HEK293 (cell line): ENCODE measurements at regions not wholly inside any gene's neighbourhood (a gene's known extent, or its start where the extent isn't known, plus 50 kb on each side); places are given as distances from the start of the nearest gene placed in this dataset.

Experiments
- CTCF ChIA-PET: fragments of 350-600 bp; formaldehyde crosslinking; extraction: SDS; loops from one replicate; lab custom pipeline; 2021; ENCODE audit warnings: antibody characterized with exemption; lab: Yijun Ruan, JAX
- POLR2A ChIA-PET: fragments of 300-600 bp; formaldehyde crosslinking; extraction: SDS; loops from one replicate; lab custom pipeline; 2020; ENCODE audit warnings: antibody characterized with exemption, inconsistent platforms; lab: Yijun Ruan, JAX
- H3K27ac ChIP-seq: fragments of 200-500 bp; sonication (Bioruptor generic); 2 replicates; pipeline ENCODE4 v1.5.1; 2014; ENCODE audit warnings: low read depth, low read length, control low read depth, inconsistent platforms; ENCODE audit errors: extremely low read depth
- H3K36me3 ChIP-seq, 2 experiments: fragments of 200-500 bp in 1 of 2; sonication (Bioruptor generic) in 1 of 2; 1 replicate in 1 of 2; 2 replicates in 1 of 2; pipeline ENCODE4 v1.5.1; 2014 to 2017; ENCODE audit warnings: inconsistent platforms in 2 of 2, low read length in 2 of 2; ENCODE audit not compliant: control insufficient read depth in 2 of 2, insufficient read depth in 1 of 2
- H3K4me1 ChIP-seq: fragments of 200-500 bp; sonication (Bioruptor generic); 2 replicates; pipeline ENCODE4 v1.5.1; 2014; ENCODE audit warnings: mild to moderate bottlenecking, low read length, inconsistent platforms; ENCODE audit not compliant: control insufficient read depth, insufficient read depth
- H3K4me3 ChIP-seq: 2 replicates; pipeline ENCODE4 v1.5.1; 2011; ENCODE audit warnings: low read depth, mild to moderate bottlenecking, control low read depth, low read length, moderate library complexity
- H3K9me3 ChIP-seq: fragments of 200-500 bp; sonication (Bioruptor generic); 2 replicates; pipeline ENCODE4 v1.5.1; 2014; ENCODE audit warnings: low read depth, low read length, inconsistent platforms; ENCODE audit not compliant: control insufficient read depth, insufficient read depth
- INSM2 ChIP-seq: fragments of 450-650 bp; formaldehyde crosslinking; IDR thresholded peaks from 2 replicates; pipeline ENCODE4 v1.5.1; 2016; ENCODE audit warnings: missing biosample characterization, missing genetic modification characterization
- KLF1 ChIP-seq: fragments of 450-650 bp; formaldehyde crosslinking; IDR thresholded peaks from 2 replicates; pipeline ENCODE4 v1.5.1; 2016; ENCODE audit warnings: missing biosample characterization, missing genetic modification characterization
- KLF16 ChIP-seq: fragments of 450-650 bp; formaldehyde crosslinking; IDR thresholded peaks from 2 replicates; pipeline ENCODE4 v1.5.1; 2017; ENCODE audit warnings: missing biosample characterization, missing genetic modification characterization
- KLF8 ChIP-seq: fragments of 450-650 bp; formaldehyde crosslinking; IDR thresholded peaks from 2 replicates; pipeline ENCODE4 v1.5.1; 2016; ENCODE audit warnings: missing biosample characterization, missing genetic modification characterization
- TSHZ1 ChIP-seq: fragments of 450-650 bp; formaldehyde crosslinking; IDR thresholded peaks from 2 replicates; pipeline ENCODE4 v1.5.1; 2016; ENCODE audit warnings: missing biosample characterization, missing genetic modification characterization, borderline replicate concordance
- ZBTB48 ChIP-seq: fragments of 450-650 bp; formaldehyde crosslinking; IDR thresholded peaks from 2 replicates; pipeline ENCODE4 v1.5.1; 2016; ENCODE audit warnings: missing biosample characterization, missing genetic modification characterization
- ZBTB6 ChIP-seq: fragments of 450-650 bp; formaldehyde crosslinking; IDR thresholded peaks from 2 replicates; pipeline ENCODE4 v1.5.1; 2017; ENCODE audit warnings: missing biosample characterization, missing genetic modification characterization
- ZIC2 ChIP-seq: fragments of 450-650 bp; formaldehyde crosslinking; IDR thresholded peaks from 2 replicates; pipeline ENCODE4 v1.5.1; 2016; ENCODE audit warnings: missing biosample characterization, missing genetic modification characterization
- ZNF140 ChIP-seq: fragments of 450-650 bp; formaldehyde crosslinking; IDR thresholded peaks from 2 replicates; pipeline ENCODE4 v1.5.1; 2016; ENCODE audit warnings: missing biosample characterization, missing genetic modification characterization
- ZNF16 ChIP-seq: fragments of 450-650 bp; formaldehyde crosslinking; IDR thresholded peaks from 2 replicates; pipeline ENCODE4 v1.5.1; 2016; ENCODE audit warnings: low read depth, missing biosample characterization, missing genetic modification characterization
- ZNF366 ChIP-seq: fragments of 450-650 bp; formaldehyde crosslinking; conservative IDR thresholded peaks from 2 replicates; pipeline ENCODE4 v1.5.1; 2016; ENCODE audit warnings: missing biosample characterization, missing genetic modification characterization
- ZNF473 ChIP-seq: fragments of 450-650 bp; formaldehyde crosslinking; IDR thresholded peaks from 2 replicates; pipeline ENCODE4 v1.5.1; 2017; ENCODE audit warnings: missing biosample characterization, missing genetic modification characterization
- ZNF48 ChIP-seq: fragments of 450-650 bp; formaldehyde crosslinking; IDR thresholded peaks from 2 replicates; pipeline ENCODE4 v1.5.1; 2016; ENCODE audit warnings: missing biosample characterization, missing genetic modification characterization
- ZNF518A ChIP-seq: fragments of 450-650 bp; formaldehyde crosslinking; conservative IDR thresholded peaks from 2 replicates; pipeline ENCODE4 v1.5.1; 2016; ENCODE audit warnings: low read depth, missing biosample characterization, missing genetic modification characterization
- ZNF600 ChIP-seq: fragments of 450-650 bp; formaldehyde crosslinking; IDR thresholded peaks from 2 replicates; pipeline ENCODE4 v1.5.1; 2016; ENCODE audit warnings: missing biosample characterization, missing genetic modification characterization
- ZSCAN5A ChIP-seq: fragments of 450-650 bp; formaldehyde crosslinking; IDR thresholded peaks from 2 replicates; pipeline ENCODE4 v1.5.1; 2016; ENCODE audit warnings: missing biosample characterization, missing genetic modification characterization

GRCh38 chr3:67943546-67943945 lies 289.1 kb upstream of the SUCLG2 start:
- no peaks in the 10 kb centered on the region for H3K9me3 ChIP-seq
- no peaks in the 10 kb centered on the region for H3K36me3 ChIP-seq
- no peaks in the 10 kb centered on the region for H3K4me1 ChIP-seq
- POLR2A ChIA-PET = no interaction called here
- TF ChIP-seq ZNF16 (tag by site-specific recombination) = no peak
- TF ChIP-seq ZSCAN5A = no peak
- no peak for TF ChIP-seq KLF8 (tag by site-specific recombination)
- TF ChIP-seq TSHZ1 = no peak
- no peak for TF ChIP-seq ZNF48 (tag by site-specific recombination)
- TF ChIP-seq ZNF600 = no peak
- TF ChIP-seq ZNF140 (tag by site-specific recombination) = no peak
- no peak for TF ChIP-seq ZNF366 (tag by site-specific recombination)
- no peak for TF ChIP-seq ZBTB48 (tag by site-specific recombination)
- TF ChIP-seq ZBTB6 (tag by site-specific recombination) = no peak
- TF ChIP-seq KLF16 = no peak
- no peak for TF ChIP-seq ZNF473
- no peak for TF ChIP-seq KLF1 (tag by site-specific recombination)
- TF ChIP-seq ZIC2 (tag by site-specific recombination) = no peak
- no peak for TF ChIP-seq ZNF518A (tag by site-specific recombination)
- TF ChIP-seq INSM2 (tag by site-specific recombination) = no peak
- CTCF ChIA-PET = interaction anchor here (0.6 kb wide), 1 partner anchor 1006 kb away, joined by 5 read pairs; no protein-coding TSS in a partner anchor
- H3K27ac ChIP-seq = no peak overlapping the region
- no peak overlapping the region for H3K4me3 ChIP-seq
